Right forelimb (tissue), 1 donor: ENCODE measurements at regions not wholly inside any gene's neighbourhood (a gene's known extent, or its start where the extent isn't known, plus 50 kb on each side); places are given as distances from the start of the nearest gene placed in this dataset.
"Not testable (repeated sequence)": the region's sequence is repeated elsewhere in the genome, so short reads cannot be mapped to it uniquely, and the experiment has no call there.

ENCODE experiments used
- DNase-seq: peaks from one replicate; pipeline ENCODE4 v3.0.0-alpha.2; 2018

- DNase-seq, result not testable (repeated sequence)
Observed at GRCh38 chr1:83117030-83117429, 881.9 kb downstream of the TTLL7 start.

- DNase-seq, result no peak
Observed at GRCh38 chr1:83115785-83116184, 883.1 kb downstream of the TTLL7 start.

GRCh38 chr1:83114136-83114834 is 884.6 kb downstream of the TTLL7 start:
- DNase-seq, result no peak

GRCh38 chr1:83113652-83114051 is 885.3 kb downstream of the TTLL7 start:
- DNase-seq, result no peak

- no peak for DNase-seq
Observed at GRCh38 chr1:83112248-83112885, 886.6 kb downstream of the TTLL7 start.

- no peak for DNase-seq
Observed at GRCh38 chr1:83110156-83110555, 888.8 kb downstream of the TTLL7 start.

- no peak for DNase-seq
Observed at GRCh38 chr1:83109692-83110091, 889.2 kb downstream of the TTLL7 start.

GRCh38 chr1:83104558-83104957 is 894.4 kb downstream of the TTLL7 start:
- DNase-seq, result no peak

GRCh38 chr1:83103341-83103740 is 895.6 kb downstream of the TTLL7 start:
- DNase-seq, result no peak

GRCh38 chr1:83102630-83103071 is 896.3 kb downstream of the TTLL7 start:
- no peak for DNase-seq

GRCh38 chr1:83101406-83101805 is 897.5 kb downstream of the TTLL7 start:
- no peak for DNase-seq

GRCh38 chr1:83100133-83100532 is 898.8 kb downstream of the TTLL7 start:
- no peak for DNase-seq

GRCh38 chr1:83098791-83099190 is 900.1 kb downstream of the TTLL7 start:
- DNase-seq, result no peak

GRCh38 chr1:83098131-83098530 is 900.8 kb downstream of the TTLL7 start:
- no peak for DNase-seq

- DNase-seq, result no peak
Observed at GRCh38 chr1:83097715-83098114, 901.2 kb downstream of the TTLL7 start.

- no peak for DNase-seq
Observed at GRCh38 chr1:83095570-83095969, 903.4 kb downstream of the TTLL7 start.

- no peak for DNase-seq
Observed at GRCh38 chr1:83090195-83090594, 908.7 kb downstream of the TTLL7 start.

GRCh38 chr1:83087851-83088250 is 911.1 kb downstream of the TTLL7 start:
- DNase-seq, result no peak

GRCh38 chr1:83086986-83087512 is 911.9 kb downstream of the TTLL7 start:
- DNase-seq, result no peak

- DNase-seq, result no peak
Observed at GRCh38 chr1:83086346-83086745, 912.6 kb downstream of the TTLL7 start.

- DNase-seq, result no peak
Observed at GRCh38 chr1:83083589-83084224, 915.2 kb downstream of the TTLL7 start.

GRCh38 chr1:83077411-83077810 is 921.5 kb downstream of the TTLL7 start:
- no peak for DNase-seq

GRCh38 chr1:83075107-83075506 is 923.8 kb downstream of the TTLL7 start:
- no peak for DNase-seq

GRCh38 chr1:83067954-83068353 is 931.0 kb downstream of the TTLL7 start:
- DNase-seq, result no peak
